Panc1 (cell line): ENCODE measurements at regions not wholly inside any gene's neighbourhood (a gene's known extent, or its start where the extent isn't known, plus 50 kb on each side); places are given as distances from the start of the nearest gene placed in this dataset.

Experiments used
- CTCF ChIP-seq: fragments of 450-650 bp; IDR thresholded peaks from 2 replicates; pipeline ENCODE4 v1.5.1; 2017; ENCODE audit warnings: mild to moderate bottlenecking
- POLR2AphosphoS5 ChIP-seq: IDR thresholded peaks from 2 replicates; pipeline ENCODE4 v1.6.1; 2012; ENCODE audit warnings: mild to moderate bottlenecking, low read depth, low read length, moderate library complexity
- SIN3A ChIP-seq: IDR thresholded peaks from 2 replicates; pipeline ENCODE4 v1.6.1; 2012; ENCODE audit warnings: low read depth, mild to moderate bottlenecking, low read length, moderate library complexity, borderline replicate concordance; ENCODE audit not compliant: insufficient read depth
- TCF7L2 ChIP-seq: IDR thresholded peaks from 2 replicates; pipeline ENCODE4 v1.6.1; 2011; ENCODE audit warnings: mild to moderate bottlenecking, low read depth, low read length, inconsistent platforms

- TF ChIP-seq CTCF (no peak), POLR2AphosphoS5 (no peak), TCF7L2 (no peak), SIN3A (no peak)
These were observed 171.1 kb downstream of the DACT1 start for GRCh38 chr14:58808828-58809227.
